NCI-H2081 treated with DMSO at 0.1 percent for 48 hours (cell line): ENCODE measurements at regions not wholly inside any gene's neighbourhood (a gene's known extent, or its start where the extent isn't known, plus 50 kb on each side); places are given as distances from the start of the nearest gene placed in this dataset.
"Not testable (repeated sequence)": the region's sequence is repeated elsewhere in the genome, so short reads cannot be mapped to it uniquely, and the experiment has no call there.

ENCODE experiments used
- DNase-seq: peaks from one replicate; lab custom pipeline; 2025; lab: John Stamatoyannopoulos, UW

DNA sequence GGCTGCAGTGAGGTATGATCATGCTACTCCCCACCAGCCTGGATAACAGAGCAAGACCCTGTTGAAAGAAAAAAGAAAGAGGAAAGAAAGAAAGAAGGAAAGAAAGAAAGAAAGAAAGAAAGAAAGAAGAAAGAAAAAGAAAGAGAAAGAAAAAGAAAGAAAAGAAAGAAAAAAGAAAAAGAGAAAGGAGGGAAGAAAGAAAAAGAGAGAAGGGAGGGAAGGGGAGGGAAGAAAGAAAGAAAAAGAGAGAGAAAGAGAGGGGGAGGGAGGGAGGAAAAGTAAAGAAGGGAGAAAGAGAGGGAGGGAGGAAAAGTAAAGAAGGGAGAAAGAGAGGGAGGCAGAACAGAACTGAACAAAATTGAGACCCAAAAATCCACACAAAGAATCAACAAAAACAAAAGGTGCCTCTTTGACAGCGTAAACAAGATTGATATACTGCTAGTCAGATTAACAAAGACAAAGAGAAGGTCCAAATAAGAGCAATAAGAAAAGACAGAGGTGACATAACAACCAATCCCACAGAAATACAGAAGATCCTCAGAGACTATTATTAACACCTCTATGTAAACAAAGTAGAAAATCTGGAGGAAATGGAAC lies 293.9 kb upstream of the AMIGO2 start:
- no peak for DNase-seq

- DNase-seq, result no peak
Measured at GRCh38 chr12:47370421-47370820, 290.7 kb upstream of the AMIGO2 start.

GRCh38 chr12:47369085-47369484 lies 289.3 kb upstream of the AMIGO2 start:
- no peak for DNase-seq

GRCh38 chr12:47367912-47368537 lies 288.3 kb upstream of the AMIGO2 start:
- no peak for DNase-seq

GRCh38 chr12:47366579-47366978 lies 286.8 kb upstream of the AMIGO2 start:
- no peak for DNase-seq

DNA sequence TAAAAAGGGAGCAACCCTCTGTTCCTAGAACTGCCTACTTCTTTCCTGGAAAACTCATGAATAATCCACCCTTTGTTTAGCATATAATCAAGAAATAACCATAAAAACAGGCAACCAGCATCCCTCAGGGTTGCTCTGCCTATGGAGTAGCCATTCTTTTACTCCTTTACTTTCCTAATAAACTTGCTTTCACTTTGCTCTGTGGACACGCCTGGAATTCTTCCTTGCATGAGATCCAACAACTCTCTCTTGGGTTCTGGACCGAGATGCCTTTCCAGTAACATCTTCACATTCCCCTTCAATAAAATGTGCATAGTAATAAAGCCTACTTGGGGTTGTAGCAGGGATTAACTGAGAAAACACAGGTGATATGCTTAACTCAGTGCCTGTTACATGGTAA lies 286.4 kb upstream of the AMIGO2 start:
- no peak for DNase-seq

GRCh38 chr12:47365443-47366076 lies 285.8 kb upstream of the AMIGO2 start:
- DNase-seq, result not testable (repeated sequence)

GRCh38 chr12:47364261-47364660 lies 284.5 kb upstream of the AMIGO2 start:
- no peak for DNase-seq

GRCh38 chr12:47362126-47362705 lies 282.5 kb upstream of the AMIGO2 start:
- no peak for DNase-seq

DNA sequence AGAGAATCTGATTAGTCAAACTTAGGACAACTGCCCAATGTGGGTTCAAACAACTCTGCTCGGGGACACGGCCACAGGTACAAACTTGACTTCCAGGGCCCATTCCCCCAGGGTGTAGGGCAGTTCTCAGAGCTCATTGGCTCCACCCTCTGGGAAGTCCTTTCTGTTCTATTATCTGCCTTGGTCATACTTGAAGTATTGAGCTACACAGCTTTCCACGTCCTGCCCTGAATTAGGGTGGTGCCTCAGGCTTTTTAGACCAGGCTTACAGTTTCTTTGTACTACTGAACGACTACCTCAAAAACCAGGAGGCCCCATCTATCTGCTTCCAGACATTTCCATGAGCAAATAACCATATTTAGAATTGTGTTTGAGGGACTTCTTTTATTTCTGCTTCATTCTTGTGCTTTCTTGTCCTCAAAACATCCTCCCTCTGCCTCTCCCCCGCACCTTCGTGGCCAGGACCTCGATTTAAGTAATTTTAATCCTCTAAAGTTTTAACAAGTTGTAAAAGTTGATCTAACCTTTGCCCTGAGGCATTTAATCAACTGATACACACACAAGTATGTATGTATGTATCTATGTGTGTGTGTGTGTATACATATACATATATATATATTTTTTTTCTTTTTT lies 281.7 kb upstream of the AMIGO2 start:
- no peak for DNase-seq

DNA sequence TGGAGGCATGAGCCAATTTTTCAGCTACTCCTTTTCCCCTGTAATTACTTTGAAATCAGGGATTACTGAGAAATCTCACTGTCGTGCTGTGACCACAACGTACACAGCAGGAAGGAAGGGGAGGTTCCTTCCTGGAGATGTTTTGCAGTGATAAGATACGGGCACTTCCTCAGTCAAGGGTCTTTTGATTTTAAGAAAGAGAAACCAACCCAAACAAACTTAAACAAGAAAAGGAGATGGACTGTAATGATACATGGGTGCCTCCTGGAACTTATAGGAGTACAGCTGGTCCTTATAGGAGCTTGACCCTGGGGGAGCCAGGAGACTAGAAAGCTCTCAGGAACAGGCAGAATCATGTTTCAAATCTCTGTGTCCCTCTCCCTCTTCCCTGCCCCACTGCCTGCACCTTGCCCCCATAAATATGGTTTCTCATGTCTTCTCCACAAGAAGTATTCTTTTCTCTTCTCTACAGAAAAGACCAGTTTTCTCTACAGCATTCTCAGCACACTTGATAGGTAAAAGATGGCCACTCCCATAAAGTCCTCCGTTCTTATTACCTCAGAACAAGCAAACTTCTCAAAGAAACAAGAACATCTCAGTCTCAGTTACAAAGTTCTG lies 281.1 kb upstream of the AMIGO2 start:
- DNase-seq, result no peak

DNA sequence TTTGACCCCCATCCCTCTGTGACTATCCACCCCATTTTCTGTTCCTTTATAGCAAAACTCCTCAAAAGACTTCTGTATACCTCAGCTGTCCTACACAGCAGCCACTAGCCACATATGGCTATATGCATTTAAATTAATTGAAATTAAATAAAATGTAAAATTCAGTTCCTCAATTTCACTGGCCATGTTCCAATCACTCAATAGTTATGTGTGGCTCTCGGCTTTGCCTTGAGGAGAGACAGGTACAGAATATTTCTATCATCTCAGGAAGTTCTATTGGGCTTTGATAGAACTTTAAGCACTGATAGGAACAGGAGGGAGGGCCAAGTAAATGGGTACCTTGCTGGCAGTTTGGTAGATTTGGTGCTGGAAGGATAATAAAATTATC lies 280.3 kb upstream of the AMIGO2 start:
- no peak for DNase-seq

DNA sequence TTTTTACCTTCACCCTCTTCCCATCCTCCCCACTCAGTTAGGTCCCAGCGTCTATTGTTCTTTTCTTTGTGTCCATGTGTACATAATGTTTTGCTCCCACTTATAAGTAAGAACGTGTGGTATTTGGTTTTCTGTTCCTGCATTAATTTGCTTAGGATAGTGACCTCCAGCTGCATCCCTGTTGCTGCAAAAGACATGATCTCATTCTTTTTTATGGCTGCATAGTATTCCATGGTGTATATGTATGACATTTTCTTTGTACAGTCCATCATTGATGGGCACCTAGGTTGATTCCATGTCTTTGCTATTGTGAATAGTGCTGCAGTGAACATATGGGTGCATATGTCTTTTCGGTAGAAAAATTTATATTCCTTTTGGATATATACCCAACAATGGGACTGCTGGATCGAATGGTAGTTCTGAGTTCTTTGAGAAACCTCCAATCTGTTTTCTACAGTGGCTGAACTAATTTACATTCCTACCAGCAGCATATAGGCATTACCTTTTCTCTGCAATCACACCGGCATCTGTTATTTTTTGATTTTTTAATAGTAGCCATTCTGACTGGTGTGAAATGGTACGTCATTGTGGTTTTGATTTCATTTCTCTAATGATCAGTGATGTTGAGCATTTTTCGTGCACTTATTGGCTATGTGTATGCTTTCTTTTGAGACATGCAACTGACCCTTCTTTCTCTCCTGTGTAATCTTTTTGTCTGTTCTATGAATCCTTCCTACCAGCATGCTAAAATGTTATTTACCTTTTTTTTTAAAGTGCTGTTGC lies 279.7 kb upstream of the AMIGO2 start:
- DNase-seq, result no peak

DNA sequence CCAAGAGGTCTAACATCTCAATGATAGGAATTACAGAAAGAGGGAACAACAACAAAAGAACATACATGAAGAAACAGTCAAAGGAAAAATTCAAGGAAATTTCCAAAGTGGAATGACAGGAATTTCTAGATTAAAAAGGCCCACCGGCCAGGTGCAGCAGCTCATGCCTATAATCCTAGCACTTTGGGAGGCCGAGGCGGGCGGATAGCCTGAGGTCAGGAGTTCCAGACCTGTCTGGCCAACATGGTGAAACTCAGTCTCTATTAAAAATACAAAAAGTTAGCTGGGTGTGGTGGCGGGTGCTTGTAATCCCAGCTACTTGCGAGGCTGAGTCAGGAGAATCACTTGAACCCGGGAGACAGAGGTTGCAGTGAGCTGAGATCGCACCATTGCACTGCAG lies 277.2 kb upstream of the AMIGO2 start:
- DNase-seq, result not testable (repeated sequence)

DNA sequence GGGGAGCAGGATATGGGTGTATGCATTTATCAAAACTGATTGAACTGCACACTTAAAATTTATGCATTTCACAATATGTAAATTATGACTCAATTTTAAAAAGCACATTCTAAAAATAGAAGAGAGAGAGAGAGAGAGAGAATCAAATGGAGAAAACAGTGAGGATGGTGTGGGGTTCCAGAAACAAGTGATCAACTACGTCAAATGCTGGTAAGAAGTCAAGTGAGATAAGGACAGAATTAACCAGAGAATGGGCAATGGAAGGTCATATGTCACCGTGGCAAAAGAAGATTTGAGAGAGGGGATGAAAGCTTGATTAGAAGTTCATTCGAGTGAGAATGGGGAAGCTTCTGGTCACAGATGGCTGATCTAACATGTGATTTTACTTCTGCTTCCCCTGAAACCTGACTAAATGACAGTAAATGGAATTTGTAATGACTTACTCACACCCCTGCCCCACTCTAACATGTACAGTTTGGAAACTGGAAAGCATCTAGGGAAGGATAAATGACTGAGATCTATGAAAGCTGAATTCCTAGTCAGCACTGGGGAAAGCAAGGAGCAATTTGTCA lies 276.5 kb upstream of the AMIGO2 start:
- DNase-seq, result no peak

DNA sequence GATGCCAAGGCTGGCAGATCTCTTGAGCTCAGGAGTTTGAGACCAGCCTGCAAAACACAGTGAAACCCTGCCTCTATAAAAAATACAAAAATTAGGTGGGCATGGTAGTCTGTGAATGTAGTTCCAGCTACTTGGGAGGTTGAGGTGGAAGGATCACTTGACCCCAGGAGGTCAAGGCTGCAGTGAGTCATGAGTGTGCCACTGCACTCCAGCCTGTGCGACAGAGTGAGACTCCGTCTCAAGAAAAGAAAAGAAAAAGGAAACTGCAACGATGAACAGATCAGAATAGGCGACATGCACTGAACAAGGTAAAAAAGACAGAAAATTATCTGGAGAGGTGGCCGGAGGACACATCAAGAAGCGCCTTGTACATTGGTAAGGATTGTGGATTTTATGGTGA lies 273.7 kb upstream of the AMIGO2 start:
- DNase-seq, result no peak

DNA sequence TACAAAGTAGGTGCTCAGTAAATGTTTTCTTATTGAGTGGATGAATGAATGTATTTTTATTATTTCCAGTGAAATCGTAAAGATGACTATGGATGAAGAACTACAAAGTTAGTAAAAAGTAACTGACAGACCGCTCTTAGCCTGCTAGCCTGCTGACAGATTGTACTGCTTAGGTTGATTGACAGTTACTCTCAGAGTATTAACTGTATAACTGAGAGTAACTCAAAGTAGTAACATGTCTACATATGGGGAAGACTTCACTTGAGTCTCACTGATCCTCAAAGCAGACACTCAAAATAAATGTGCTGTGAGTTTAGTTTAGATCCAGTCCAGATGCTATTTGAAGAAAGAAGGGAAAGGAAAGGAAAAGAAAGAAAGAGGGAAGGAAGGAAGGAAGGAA lies 272.3 kb upstream of the AMIGO2 start:
- no peak for DNase-seq

DNA sequence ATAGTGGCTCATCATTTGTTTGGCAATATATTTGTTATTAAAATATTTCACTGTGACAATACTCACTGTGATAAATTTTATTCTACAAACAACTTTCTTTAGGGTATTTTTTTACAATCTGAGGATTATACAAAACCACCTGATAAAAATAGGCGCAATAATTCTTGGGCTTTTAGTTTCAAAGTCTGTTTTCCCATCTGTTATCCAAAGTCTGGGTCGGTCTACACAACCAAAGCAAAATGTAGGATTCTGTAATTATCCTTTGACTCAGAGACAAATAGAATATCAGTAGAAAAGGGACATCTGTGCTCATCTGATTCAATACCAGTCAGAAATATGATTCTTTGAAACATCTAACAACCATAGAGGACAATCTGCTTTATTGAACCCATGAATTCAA lies 271.8 kb upstream of the AMIGO2 start:
- DNase-seq, result no peak

GRCh38 chr12:47350062-47350408 lies 270.3 kb upstream of the AMIGO2 start:
- no peak for DNase-seq

DNA sequence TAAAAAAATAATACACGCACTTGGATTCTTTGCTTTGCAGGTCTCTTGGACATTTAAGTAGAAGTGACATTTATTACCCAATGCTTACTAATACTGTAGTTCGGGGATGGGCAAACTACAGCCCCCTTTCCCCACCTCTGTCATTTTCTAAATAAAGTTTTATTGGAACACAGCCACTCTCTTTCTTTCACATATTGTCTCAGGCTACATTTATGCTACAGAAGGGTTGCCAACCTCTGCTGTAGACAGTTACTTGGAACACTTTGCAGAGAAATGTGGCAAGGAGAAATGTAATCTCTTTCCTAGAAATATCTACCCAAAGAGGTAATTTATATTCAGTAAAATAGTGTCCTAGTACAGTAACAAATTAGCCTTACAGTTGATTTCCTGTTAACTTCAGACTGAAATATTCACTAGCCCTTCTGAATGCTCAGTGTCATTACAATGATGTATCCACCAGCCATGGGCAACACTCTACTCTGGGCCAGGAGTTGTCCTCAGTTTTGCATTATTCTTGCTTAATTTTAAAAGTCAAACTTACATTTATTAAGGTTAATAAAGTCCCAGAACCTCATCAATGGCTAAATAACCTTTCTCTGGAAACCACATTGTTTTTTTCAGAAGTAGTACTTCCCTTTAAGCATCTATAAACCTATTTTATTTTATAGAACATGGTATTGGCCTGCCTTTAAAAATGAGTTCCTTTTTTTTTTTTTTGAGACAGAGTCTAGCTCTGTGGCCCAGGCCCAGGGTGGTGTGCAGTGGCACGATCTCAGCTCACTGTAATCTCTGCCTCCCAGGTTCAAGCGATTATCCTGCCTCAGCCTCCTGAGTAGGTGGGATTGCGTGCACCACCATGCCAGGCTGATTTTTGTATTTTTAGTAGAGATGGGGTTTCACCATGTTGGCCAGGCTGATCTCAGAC lies 269.6 kb upstream of the AMIGO2 start:
- no peak for DNase-seq
